ENCODE measurements at regions not wholly inside any gene's neighbourhood (a gene's known extent, or its start where the extent isn't known, plus 50 kb on each side); places are given as distances from the start of the nearest gene placed in this dataset.

- TF ChIP-seq EZH2 (IDR thresholded peaks at IDR 0.05; ENCODE audit: borderline replicate concordance), result no peak
- TF ChIP-seq CTCF (IDR thresholded peaks at IDR 0.05; ENCODE audit: poor library complexity), result no peak
- no peak for TF ChIP-seq EZH2phosphoT487 (IDR thresholded peaks at IDR 0.05; ENCODE audit: low read depth, severe bottlenecking, unreplicated experiment)
Measured at GRCh38 chr1:229116114-229116513, 154.8 kb upstream of the RAB4A start.

All from hepatocyte (in vitro differentiated cells).